ENCODE measurements at regions not wholly inside any gene's neighbourhood (a gene's known extent, or its start where the extent isn't known, plus 50 kb on each side); places are given as distances from the start of the nearest gene placed in this dataset.

DNA sequence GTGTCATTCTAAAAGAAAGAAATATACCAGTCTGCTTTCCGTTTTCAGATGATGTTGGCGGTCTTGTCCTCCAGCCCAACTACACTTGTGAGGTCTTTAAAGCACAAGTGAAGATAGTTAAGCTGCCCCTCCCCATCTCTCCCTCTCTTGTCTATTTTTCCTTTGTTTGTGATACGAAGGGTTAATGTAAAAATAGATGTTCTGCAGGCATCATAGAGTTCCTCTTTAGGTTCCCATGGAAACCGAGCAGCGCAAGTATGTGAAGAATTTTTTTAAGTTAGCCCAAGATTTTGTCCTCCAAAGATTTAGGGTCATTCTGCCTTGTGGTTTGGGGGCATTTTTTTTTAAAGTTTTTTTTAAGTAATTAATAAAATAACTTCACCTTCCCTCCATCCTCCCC lies 232.4 kb upstream of the AJAP1 start:
- no peak overlapping the region for H4K91ac ChIP-seq (ENCODE audit: insufficient read depth, low read depth, low read length)
- in situ Hi-C loops (cut with MboI; ENCODE audit: low sequenced_read_pairs): no loop called here

More for the DNA sequence above, 232.4 kb upstream of the AJAP1 start:
- Histone ChIP-seq H3K4ac (ENCODE audit: low read depth, low read length) (no peak overlapping the region), H2AK5ac (ENCODE audit: low read depth, low read length) (no peak overlapping the region), H3K27me3 (ENCODE audit: control insufficient read depth, insufficient read depth, low read length) (no peaks in the 10 kb centered on the region), H3K9ac (ENCODE audit: low read depth, low read length) (no peak overlapping the region), H3K23ac (ENCODE audit: low read depth, low read length) (no peak overlapping the region), H2BK120ac (ENCODE audit: low read depth, low read length) (no peak overlapping the region), H3K56ac (ENCODE audit: extremely low read depth, insufficient read depth, low read length) (no peak overlapping the region), H3K4me1 (ENCODE audit: control insufficient read depth, insufficient read depth, low read length) (no peaks in the 10 kb centered on the region), H3K4me3 (ENCODE audit: insufficient read depth, low read depth, low read length) (no peak overlapping the region), H3K18ac (ENCODE audit: low read depth, low read length) (no peak overlapping the region), H2BK5ac (ENCODE audit: low read depth, low read length, poor library complexity, severe bottlenecking) (no peak overlapping the region), H3K27ac (ENCODE audit: insufficient read depth, low read length) (no peak overlapping the region), H3K9me3 (ENCODE audit: control insufficient read depth, insufficient read depth, low read length) (peaks cover 40% of the 10 kb centered on the region), H2AFZ (replicated peaks; ENCODE audit: low read length, poor library complexity) (no peak overlapping the region), H3K36me3 (ENCODE audit: control insufficient read depth, insufficient read depth, low read length) (no peaks in the 10 kb centered on the region), H3K14ac (replicated peaks; ENCODE audit: low read depth, low read length) (no peak overlapping the region), H2BK15ac (ENCODE audit: low read depth, low read length) (no peak overlapping the region), H2AK9ac (replicated peaks; ENCODE audit: low read depth, low read length, poor library complexity) (no peak overlapping the region), H4K5ac (ENCODE audit: low read depth, low read length) (no peak overlapping the region), H4K20me1 (ENCODE audit: insufficient read depth, low read length) (no peaks in the 10 kb centered on the region), H4K8ac (ENCODE audit: low read depth in 2 of 2, low read length in 2 of 2) (no peak overlapping the region), H3K9me1 (ENCODE audit: insufficient read depth, low read length) (no peaks in the 10 kb centered on the region), H2BK20ac (ENCODE audit: low read depth, low read length) (no peak overlapping the region), H3K4me2 (ENCODE audit: low read depth, low read length) (no peak overlapping the region), H3K79me1 (ENCODE audit: low read depth in 1 of 2, low read length in 2 of 2) (no peaks in the 10 kb centered on the region)
- TF ChIP-seq FOS (IDR thresholded peaks at IDR 0.05; ENCODE audit: low read depth, low read length) (no peak), RCOR1 (IDR thresholded peaks at IDR 0.05; ENCODE audit: insufficient replicate concordance, low read length) (no peak), RAD21 (IDR thresholded peaks at IDR 0.05; ENCODE audit: low read length) (no peak), NFE2L2 (IDR thresholded peaks at IDR 0.05; ENCODE audit: low read depth, low read length) (no peak), MAFK (IDR thresholded peaks at IDR 0.05; ENCODE audit: low read depth, low read length) (no peak), CHD1 (IDR thresholded peaks at IDR 0.05; ENCODE audit: low read depth, low read length) (no peak), POLR2A (IDR thresholded peaks at IDR 0.05; ENCODE audit: low read depth, low read length) (no peak), BHLHE40 (IDR thresholded peaks at IDR 0.05; ENCODE audit: low read depth, low read length) (no peak), MXI1 (IDR thresholded peaks at IDR 0.05; ENCODE audit: borderline replicate concordance, low read depth, low read length) (no peak), SMC3 (IDR thresholded peaks at IDR 0.05; ENCODE audit: low read depth, low read length) (no peak), RFX5 (IDR thresholded peaks at IDR 0.05; ENCODE audit: low read depth, low read length) (no peak)
- TF ChIP-seq, protein P1, sequence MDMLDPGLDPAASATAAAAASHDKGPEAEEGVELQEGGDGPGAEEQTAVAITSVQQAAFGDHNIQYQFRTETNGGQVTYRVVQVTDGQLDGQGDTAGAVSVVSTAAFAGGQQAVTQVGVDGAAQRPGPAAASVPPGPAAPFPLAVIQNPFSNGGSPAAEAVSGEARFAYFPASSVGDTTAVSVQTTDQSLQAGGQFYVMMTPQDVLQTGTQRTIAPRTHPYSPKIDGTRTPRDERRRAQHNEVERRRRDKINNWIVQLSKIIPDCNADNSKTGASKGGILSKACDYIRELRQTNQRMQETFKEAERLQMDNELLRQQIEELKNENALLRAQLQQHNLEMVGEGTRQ (IDR thresholded peaks at IDR 0.05; ENCODE audit: low read depth, low read length): no peak
- TF ChIP-seq, protein P2, sequence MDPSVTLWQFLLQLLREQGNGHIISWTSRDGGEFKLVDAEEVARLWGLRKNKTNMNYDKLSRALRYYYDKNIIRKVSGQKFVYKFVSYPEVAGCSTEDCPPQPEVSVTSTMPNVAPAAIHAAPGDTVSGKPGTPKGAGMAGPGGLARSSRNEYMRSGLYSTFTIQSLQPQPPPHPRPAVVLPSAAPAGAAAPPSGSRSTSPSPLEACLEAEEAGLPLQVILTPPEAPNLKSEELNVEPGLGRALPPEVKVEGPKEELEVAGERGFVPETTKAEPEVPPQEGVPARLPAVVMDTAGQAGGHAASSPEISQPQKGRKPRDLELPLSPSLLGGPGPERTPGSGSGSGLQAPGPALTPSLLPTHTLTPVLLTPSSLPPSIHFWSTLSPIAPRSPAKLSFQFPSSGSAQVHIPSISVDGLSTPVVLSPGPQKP (IDR thresholded peaks at IDR 0.05; ENCODE audit: borderline replicate concordance, low read depth, low read length): no peak
- TF ChIP-seq, protein P3, sequence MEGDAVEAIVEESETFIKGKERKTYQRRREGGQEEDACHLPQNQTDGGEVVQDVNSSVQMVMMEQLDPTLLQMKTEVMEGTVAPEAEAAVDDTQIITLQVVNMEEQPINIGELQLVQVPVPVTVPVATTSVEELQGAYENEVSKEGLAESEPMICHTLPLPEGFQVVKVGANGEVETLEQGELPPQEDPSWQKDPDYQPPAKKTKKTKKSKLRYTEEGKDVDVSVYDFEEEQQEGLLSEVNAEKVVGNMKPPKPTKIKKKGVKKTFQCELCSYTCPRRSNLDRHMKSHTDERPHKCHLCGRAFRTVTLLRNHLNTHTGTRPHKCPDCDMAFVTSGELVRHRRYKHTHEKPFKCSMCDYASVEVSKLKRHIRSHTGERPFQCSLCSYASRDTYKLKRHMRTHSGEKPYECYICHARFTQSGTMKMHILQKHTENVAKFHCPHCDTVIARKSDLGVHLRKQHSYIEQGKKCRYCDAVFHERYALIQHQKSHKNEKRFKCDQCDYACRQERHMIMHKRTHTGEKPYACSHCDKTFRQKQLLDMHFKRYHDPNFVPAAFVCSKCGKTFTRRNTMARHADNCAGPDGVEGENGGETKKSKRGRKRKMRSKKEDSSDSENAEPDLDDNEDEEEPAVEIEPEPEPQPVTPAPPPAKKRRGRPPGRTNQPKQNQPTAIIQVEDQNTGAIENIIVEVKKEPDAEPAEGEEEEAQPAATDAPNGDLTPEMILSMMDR (conservative IDR thresholded peaks at IDR 0.05; ENCODE audit: low read depth, low read length): no peak
- ChIA-PET POLR2A (ENCODE audit: unreplicated experiment) (no interaction called here), CTCF (no interaction called here)
- no peak for ATAC-seq (ENCODE audit: low read depth)
- no peak for DNase-seq
- no CpG with 5 or more reads among the region's 5 CpGs for WGBS, 2 experiments (ENCODE audit: extremely low coverage in 2 of 2, insufficient read length in 1 of 2)
- dilution Hi-C loops (cut with HindIII; ENCODE audit: low sequenced_read_pairs, unreplicated experiment) (no loop called here), intact Hi-C loops (cut with micrococcal nuclease) (no loop called here)
- BruUV-seq (replicated peaks): no TSS peak
